GM19324 (cell line): ENCODE measurements at regions not wholly inside any gene's neighbourhood (a gene's known extent, or its start where the extent isn't known, plus 50 kb on each side); places are given as distances from the start of the nearest gene placed in this dataset.
A peak's percentile ranks its signal among the peaks of the same experiment; 100 is the strongest.
"Not testable (repeated sequence)": the region's sequence is repeated elsewhere in the genome, so short reads cannot be mapped to it uniquely, and the experiment has no call there.

ENCODE experiments used
- ATAC-seq: cut with Tn5 transposase; IDR thresholded peaks from one replicate; pipeline ENCODE4 v1.9.1; 2021; ENCODE audit warnings: mild to moderate bottlenecking, moderate library complexity; ENCODE audit not compliant: unreplicated experiment, low FRiP score

- ATAC-seq = no peak
Measured at GRCh38 chr2:220370764-220371163, 743.3 kb downstream of the SLC4A3 start.

- no peak for ATAC-seq
Measured at GRCh38 chr2:220371211-220371610, 743.8 kb downstream of the SLC4A3 start.

GRCh38 chr2:220373878-220374277, 746.4 kb downstream of the SLC4A3 start:
- ATAC-seq = no peak

GRCh38 chr2:220374282-220374681, 746.9 kb downstream of the SLC4A3 start:
- ATAC-seq = no peak

- ATAC-seq = no peak
Measured at GRCh38 chr2:220377482-220378155, 750.2 kb downstream of the SLC4A3 start.

- not testable (repeated sequence) for ATAC-seq
Measured at GRCh38 chr2:220387758-220388157, 760.3 kb downstream of the SLC4A3 start.

- ATAC-seq = no peak
Measured at GRCh38 chr2:220393711-220394110, 766.3 kb downstream of the SLC4A3 start.

GRCh38 chr2:220394433-220394832, 767.0 kb downstream of the SLC4A3 start:
- no peak for ATAC-seq

GRCh38 chr2:220396287-220396686, 768.9 kb downstream of the SLC4A3 start:
- ATAC-seq = no peak

- no peak for ATAC-seq
Measured at GRCh38 chr2:220410296-220410695, 782.9 kb downstream of the SLC4A3 start.

GRCh38 chr2:220417503-220417902, 790.1 kb downstream of the SLC4A3 start:
- no peak for ATAC-seq

- no peak for ATAC-seq
Measured at GRCh38 chr2:220419647-220420046, 792.2 kb downstream of the SLC4A3 start.

- no peak for ATAC-seq
Measured at GRCh38 chr2:220420820-220421219, 793.4 kb downstream of the SLC4A3 start.

GRCh38 chr2:220422676-220423075, 795.2 kb downstream of the SLC4A3 start:
- ATAC-seq = no peak

- ATAC-seq = no peak
Measured at GRCh38 chr2:220424561-220424960, 797.1 kb downstream of the SLC4A3 start.

- ATAC-seq = peak; percentile 77
Measured at GRCh38 chr2:220432645-220433044, 805.2 kb downstream of the SLC4A3 start.

- ATAC-seq = no peak
Measured at GRCh38 chr2:220433131-220433530, 805.7 kb downstream of the SLC4A3 start.

GRCh38 chr2:220434385-220434784, 807.0 kb downstream of the SLC4A3 start:
- no peak for ATAC-seq

- ATAC-seq = no peak
Measured at GRCh38 chr2:220437938-220438337, 810.5 kb downstream of the SLC4A3 start.

GRCh38 chr2:220440731-220441130, 813.3 kb downstream of the SLC4A3 start:
- no peak for ATAC-seq

GRCh38 chr2:220441404-220441803, 814.0 kb downstream of the SLC4A3 start:
- ATAC-seq = no peak

- ATAC-seq = no peak
Measured at GRCh38 chr2:220442012-220442411, 814.6 kb downstream of the SLC4A3 start.
